Thymus (tissue), 11 donors: ENCODE measurements at regions not wholly inside any gene's neighbourhood (a gene's known extent, or its start where the extent isn't known, plus 50 kb on each side); places are given as distances from the start of the nearest gene placed in this dataset.

Experiments
- DNase-seq, 9 donors: peaks; one replicate each; pipeline ENCODE4 v3.0.0-alpha.2; 2013; ENCODE audit warnings: low spot score in 9 of 9, low read depth in 6 of 9, missing footprints in 1 of 9
- H3K27ac ChIP-seq, 2 donors: one replicate each; pipeline ENCODE4 v1.5.1; 2013; ENCODE audit warnings: control low read depth in 1 of 2, low read depth in 1 of 2, low read length in 1 of 2, mild to moderate bottlenecking in 1 of 2, moderate library complexity in 1 of 2
- H3K27me3 ChIP-seq, 2 donors: one replicate each; pipeline ENCODE4 v1.5.1; 2013; ENCODE audit warnings: low read length in 1 of 2; ENCODE audit not compliant: control insufficient read depth in 2 of 2, insufficient read depth in 1 of 2
- H3K36me3 ChIP-seq, 2 donors: one replicate each; pipeline ENCODE4 v1.5.1; 2013; ENCODE audit warnings: low read length in 1 of 2, mild to moderate bottlenecking in 1 of 2, moderate library complexity in 1 of 2; ENCODE audit not compliant: control insufficient read depth in 2 of 2, insufficient read depth in 2 of 2
- H3K4me1 ChIP-seq, 2 donors: one replicate each; pipeline ENCODE4 v1.5.1; 2013; ENCODE audit warnings: low read length in 2 of 2; ENCODE audit not compliant: control insufficient read depth in 2 of 2, insufficient read depth in 2 of 2
- H3K4me3 ChIP-seq, 2 donors: one replicate each; pipeline ENCODE4 v1.5.1; 2013; ENCODE audit warnings: low read length in 2 of 2, control low read depth in 1 of 2, mild to moderate bottlenecking in 1 of 2
- H3K9me3 ChIP-seq, 2 donors: one replicate each; pipeline ENCODE4 v1.5.1; 2013; ENCODE audit warnings: low read length in 1 of 2, mild to moderate bottlenecking in 1 of 2; ENCODE audit not compliant: control insufficient read depth in 2 of 2, insufficient read depth in 1 of 2
- WGBS: extraction: QIAGEN DNeasy Blood & Tissue Kit; methylation state at CpG from one replicate; pipeline ENCODE4 v1.1.7; 2013; 5-methylcytosine and 5-hydroxymethylcytosine counted together
- donor health status: healthy.

- Histone ChIP-seq H3K4me3 (no peak overlapping the region), H3K4me1 (no peaks in the 10 kb centered on the region), H3K36me3 (no peaks in the 10 kb centered on the region), H3K9me3 (peaks cover 0 to 7% of the 10 kb centered on the region in 2 donors), H3K27me3 (no peaks in the 10 kb centered on the region), H3K27ac (no peak overlapping the region)
- DNase-seq = no peak
- 48% methylated on average over 2 of the region's 2 CpGs for WGBS
Observed at GRCh38 chr14:28496364-28496763, 270.2 kb upstream of the FOXG1 start.

GRCh38 chr14:28502517-28502916 lies 264.1 kb upstream of the FOXG1 start:
- 94% methylated on average over 3 of the region's 3 CpGs for WGBS
- DNase-seq = no peak
- no peaks in the 10 kb centered on the region for H3K4me1 ChIP-seq
- peaks cover 0 to 7% of the 10 kb centered on the region in 2 donors for H3K9me3 ChIP-seq
- no peaks in the 10 kb centered on the region for H3K36me3 ChIP-seq
- H3K27ac ChIP-seq = no peak overlapping the region
- no peak overlapping the region for H3K4me3 ChIP-seq
- no peaks in the 10 kb centered on the region for H3K27me3 ChIP-seq

DNA sequence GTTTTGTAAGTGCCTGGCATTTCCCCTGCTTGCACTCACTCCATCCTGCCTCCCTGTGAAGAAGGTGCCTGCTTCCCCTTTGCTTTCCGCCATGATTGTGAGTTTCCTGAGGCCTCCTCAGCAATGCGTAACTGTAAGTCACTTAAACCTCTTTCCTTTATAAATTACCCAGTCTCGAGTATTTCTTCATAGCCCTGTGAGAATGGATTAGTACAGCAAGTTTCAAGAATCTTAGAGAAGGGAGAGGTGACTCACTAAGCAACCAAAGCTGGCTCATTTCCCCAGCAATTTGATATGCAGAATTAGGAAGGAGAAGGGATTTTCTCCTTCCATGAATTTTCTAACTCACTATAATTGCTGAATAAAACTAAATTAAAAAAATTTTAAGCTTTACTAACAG lies 251.0 kb upstream of the FOXG1 start:
- no peaks in the 10 kb centered on the region for H3K36me3 ChIP-seq
- no peaks in the 10 kb centered on the region for H3K4me1 ChIP-seq
- H3K9me3 ChIP-seq = peaks cover 0 to 3% of the 10 kb centered on the region in 2 donors
- H3K4me3 ChIP-seq = no peak overlapping the region
- no peak overlapping the region for H3K27ac ChIP-seq
- DNase-seq = no peak
- H3K27me3 ChIP-seq = no peaks in the 10 kb centered on the region
- WGBS = 68% methylated on average over 3 of the region's 3 CpGs

DNA sequence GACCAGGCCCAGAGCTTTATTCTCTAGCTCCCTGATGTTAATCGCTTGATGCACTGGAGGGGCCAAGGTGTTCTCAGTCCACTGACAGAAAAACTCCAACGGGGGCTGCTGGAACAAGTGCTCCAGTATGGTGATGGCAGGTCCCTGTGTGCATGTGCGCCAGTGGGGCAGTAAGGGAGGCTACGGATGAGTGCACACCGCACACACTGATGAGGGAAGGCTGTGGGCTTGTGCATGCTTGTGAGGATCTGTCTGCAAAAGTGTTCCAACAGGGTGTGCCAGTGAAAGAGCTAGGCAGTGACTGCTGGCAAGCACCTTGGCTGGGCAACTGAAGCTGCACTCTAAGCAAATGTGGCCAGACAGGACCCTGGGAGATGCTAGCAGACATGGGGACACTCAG lies 229.7 kb upstream of the FOXG1 start:
- H3K27ac ChIP-seq = no peak overlapping the region
- WGBS = 96% methylated on average over 5 of the region's 5 CpGs
- H3K4me1 ChIP-seq = no peaks in the 10 kb centered on the region
- H3K4me3 ChIP-seq = no peak overlapping the region
- no peaks in the 10 kb centered on the region for H3K27me3 ChIP-seq
- peaks cover 0 to 15% of the 10 kb centered on the region in 2 donors for H3K9me3 ChIP-seq
- no peaks in the 10 kb centered on the region for H3K36me3 ChIP-seq
- no peak for DNase-seq

DNA sequence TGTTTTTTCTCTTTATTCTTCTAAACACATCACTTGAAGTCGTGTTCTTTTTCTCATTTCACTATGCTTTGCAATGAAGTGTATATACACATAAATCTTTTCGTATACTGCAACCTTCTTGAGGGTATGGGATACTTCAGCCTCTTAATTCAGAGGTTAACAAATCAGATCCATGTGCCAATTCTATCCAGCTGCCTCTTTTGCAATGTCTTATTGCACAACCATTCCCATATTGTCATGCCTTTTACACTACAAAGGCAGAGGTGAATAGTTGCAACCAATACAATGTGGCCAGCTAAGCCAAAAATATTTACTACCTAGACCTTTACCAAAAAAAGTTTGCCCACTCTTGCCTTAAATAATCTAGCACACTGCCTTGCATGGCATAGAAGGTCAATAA lies 224.5 kb upstream of the FOXG1 start:
- DNase-seq = no peak
- H3K4me3 ChIP-seq = no peak overlapping the region
- 79% methylated on average over 2 of the region's 2 CpGs for WGBS

GRCh38 chr14:28565345-28565744 lies 201.2 kb upstream of the FOXG1 start:
- Histone ChIP-seq H3K27me3 (no peaks in the 10 kb centered on the region), H3K4me1 (no peaks in the 10 kb centered on the region), H3K27ac (no peak overlapping the region), H3K4me3 (no peak overlapping the region), H3K9me3 (no peaks in the 10 kb centered on the region), H3K36me3 (no peaks in the 10 kb centered on the region)
- no peak for DNase-seq

More for the DNA sequence above, 224.5 kb upstream of the FOXG1 start:
- H3K9me3 ChIP-seq = peaks cover 0 to 11% of the 10 kb centered on the region in 2 donors
- no peaks in the 10 kb centered on the region for H3K36me3 ChIP-seq
- H3K27ac ChIP-seq = no peak overlapping the region
- H3K4me1 ChIP-seq = no peaks in the 10 kb centered on the region
- H3K27me3 ChIP-seq = no peaks in the 10 kb centered on the region

DNA sequence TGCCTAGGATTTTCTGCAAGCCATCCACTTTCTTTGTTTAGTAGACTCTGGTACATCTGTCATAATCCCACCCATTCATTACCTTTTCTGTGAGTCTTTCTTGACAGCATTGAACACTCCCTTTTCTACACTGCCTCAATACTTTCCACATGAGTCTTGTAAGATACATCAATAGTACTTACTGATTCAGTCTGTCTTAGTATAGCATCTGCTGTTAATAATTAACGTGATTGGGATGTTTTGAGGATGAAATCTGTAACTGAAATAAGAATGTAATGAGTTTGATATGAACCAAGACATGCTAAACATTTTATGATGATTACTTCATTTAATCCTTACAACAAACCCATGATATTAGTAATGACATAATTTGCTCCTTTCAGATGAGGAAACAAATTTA lies 196.2 kb upstream of the FOXG1 start:
- Histone ChIP-seq H3K27me3 (no peaks in the 10 kb centered on the region), H3K9me3 (peaks cover 2 to 3% of the 10 kb centered on the region in 2 donors), H3K4me3 (no peak overlapping the region), H3K4me1 (no peaks in the 10 kb centered on the region), H3K36me3 (no peaks in the 10 kb centered on the region), H3K27ac (no peak overlapping the region)
- no peak for DNase-seq
- 40% methylated on average over 1 of the region's 1 CpG for WGBS

GRCh38 chr14:28571636-28572035 lies 195.0 kb upstream of the FOXG1 start:
- WGBS = 96% methylated on average over 2 of the region's 2 CpGs
- no peaks in the 10 kb centered on the region for H3K27me3 ChIP-seq
- H3K36me3 ChIP-seq = no peaks in the 10 kb centered on the region
- H3K4me3 ChIP-seq = no peak overlapping the region
- peaks cover 2 to 3% of the 10 kb centered on the region in 2 donors for H3K9me3 ChIP-seq
- H3K27ac ChIP-seq = no peak overlapping the region
- no peaks in the 10 kb centered on the region for H3K4me1 ChIP-seq
- no peak for DNase-seq

- DNase-seq = no peak
- WGBS = 89% methylated on average over 10 of the region's 10 CpGs
- Histone ChIP-seq H3K4me3 (no peak overlapping the region), H3K27ac (no peak overlapping the region), H3K4me1 (no peaks in the 10 kb centered on the region), H3K27me3 (no peaks in the 10 kb centered on the region), H3K9me3 (peaks cover 2 to 3% of the 10 kb centered on the region in 2 donors), H3K36me3 (no peaks in the 10 kb centered on the region)
Observed at GRCh38 chr14:28576523-28576922, 190.1 kb upstream of the FOXG1 start.

- Histone ChIP-seq H3K27ac (no peak overlapping the region), H3K27me3 (no peaks in the 10 kb centered on the region), H3K4me1 (no peaks in the 10 kb centered on the region), H3K4me3 (no peak overlapping the region), H3K36me3 (no peaks in the 10 kb centered on the region), H3K9me3 (peaks cover 2 to 3% of the 10 kb centered on the region in 2 donors)
- DNase-seq = no peak
- 77% methylated on average over 3 of the region's 3 CpGs for WGBS
Observed at GRCh38 chr14:28577187-28577586, 189.4 kb upstream of the FOXG1 start.
